Caco-2 (cell line): ENCODE measurements at regions not wholly inside any gene's neighbourhood (a gene's known extent, or its start where the extent isn't known, plus 50 kb on each side); places are given as distances from the start of the nearest gene placed in this dataset.

ENCODE experiments used
- BruUV-seq: library from RNA; stranded (reverse); fragments of 400-500 nt; replicated peaks from 2 replicates; lab custom pipeline; 2021; lab: Mats Ljungman, UMichigan
- CTCF ChIA-PET: fragments of 300-600 bp; sonication (Branson Sonifier 250); formaldehyde crosslinking; loops from one replicate; lab custom pipeline; 2022; ENCODE audit warnings: antibody characterized with exemption; lab: Charles Lee
- POLR2A ChIA-PET: fragments of 300-600 bp; sonication (Branson Sonifier 250); formaldehyde crosslinking; loops from one replicate; lab custom pipeline; 2022; ENCODE audit warnings: antibody characterized with exemption; lab: Charles Lee
- DNase-seq, 2 experiments: peaks; one replicate each; pipeline versions ENCODE4 v3.0.0 to v3.0.0-alpha.2; 2020 to 2022
- H3K27me3 ChIP-seq: replicated peaks from 2 replicates; pipeline ENCODE4 v1.6.0; 2011; ENCODE audit warnings: low read length; ENCODE audit not compliant: control insufficient read depth, insufficient read depth
- H3K36me3 ChIP-seq: 2 replicates; pipeline ENCODE4 v1.5.1; 2011; ENCODE audit warnings: low read length; ENCODE audit not compliant: control insufficient read depth, insufficient read depth
- H3K4me1 ChIP-seq: fragments of 250-450 bp; sonication (Bioruptor Pico); 2 replicates; pipeline ENCODE4 v1.5.1; 2020; ENCODE audit warnings: mild to moderate bottlenecking
- H3K4me3 ChIP-seq: 2 replicates; pipeline ENCODE4 v1.5.1; 2011; ENCODE audit warnings: low read depth, mild to moderate bottlenecking, control low read depth, low read length
- H3K9me3 ChIP-seq: fragments of 250-450 bp; sonication (Bioruptor Pico); 2 replicates; pipeline ENCODE4 v1.5.1; 2020; ENCODE audit warnings: mild to moderate bottlenecking, moderate library complexity
- H3K27ac Mint-ChIP-seq: one replicate; pipeline ENCODE4 v1.8.0; 2022; ENCODE audit warnings: mixed read lengths; ENCODE audit not compliant: unreplicated experiment
- H3K27me3 Mint-ChIP-seq: one replicate; pipeline ENCODE4 v1.8.0; 2022; ENCODE audit warnings: mixed read lengths; ENCODE audit not compliant: insufficient read depth, unreplicated experiment
- H3K36me3 Mint-ChIP-seq: one replicate; pipeline ENCODE4 v1.8.0; 2022; ENCODE audit warnings: mild to moderate bottlenecking, mixed read lengths; ENCODE audit not compliant: insufficient read depth, unreplicated experiment
- H3K4me1 Mint-ChIP-seq: one replicate; pipeline ENCODE4 v1.8.0; 2022; ENCODE audit warnings: low read depth, mixed read lengths; ENCODE audit not compliant: unreplicated experiment
- H3K4me3 Mint-ChIP-seq: one replicate; pipeline ENCODE4 v1.8.0; 2022; ENCODE audit warnings: mild to moderate bottlenecking, moderate library complexity, mixed read lengths; ENCODE audit not compliant: unreplicated experiment
- H3K9me3 Mint-ChIP-seq: one replicate; pipeline ENCODE4 v1.8.0; 2022; ENCODE audit warnings: mixed read lengths; ENCODE audit not compliant: unreplicated experiment
- intact Hi-C: fragments of 100-400 bp; cut with micrococcal nuclease; formaldehyde crosslinking; loops from one replicate; pipeline ENCODE4 v1.10.0; 2022; ENCODE audit not compliant: unreplicated experiment
- TF ChIP-seq, protein P1 (sequence below), 2 experiments: fragments of 200-600 bp in 1 of 2; IDR thresholded peaks; 1 replicate in 1 of 2; 2 replicates in 1 of 2; pipeline versions ENCODE4 v1.5.1 to v1.8.0; 2011 to 2022; ENCODE audit warnings: antibody characterized with exemption in 1 of 2, control low read depth in 1 of 2, inconsistent platforms in 1 of 2, low read depth in 1 of 2, low read length in 1 of 2, mild to moderate bottlenecking in 1 of 2, moderate library complexity in 1 of 2; ENCODE audit not compliant: insufficient read depth in 1 of 2, severe bottlenecking in 1 of 2, unreplicated experiment in 1 of 2

DNA sequence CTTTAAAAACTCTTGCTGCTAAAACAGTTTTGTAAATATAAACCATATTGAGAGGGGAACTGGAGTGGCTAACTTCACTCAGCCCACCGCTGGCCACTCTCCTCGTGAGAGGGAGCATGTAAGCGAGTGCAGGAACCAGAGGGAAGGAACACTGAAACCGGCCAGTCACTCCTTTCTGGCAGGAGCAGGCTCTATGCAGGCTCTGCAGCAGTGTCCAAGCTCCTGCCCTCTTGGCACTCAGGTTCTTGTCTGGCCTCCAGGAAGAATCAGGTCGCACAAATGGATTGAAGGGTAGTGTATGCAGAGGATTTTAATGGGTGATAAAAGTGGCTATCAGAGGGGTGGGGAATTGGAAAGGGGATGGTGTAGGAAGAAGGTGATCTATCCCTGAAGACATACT lies 157.7 kb downstream of the TMX3 start:
- POLR2A ChIA-PET = no interaction called here
- no TSS peak for BruUV-seq
- TF ChIP-seq, protein P1, sequence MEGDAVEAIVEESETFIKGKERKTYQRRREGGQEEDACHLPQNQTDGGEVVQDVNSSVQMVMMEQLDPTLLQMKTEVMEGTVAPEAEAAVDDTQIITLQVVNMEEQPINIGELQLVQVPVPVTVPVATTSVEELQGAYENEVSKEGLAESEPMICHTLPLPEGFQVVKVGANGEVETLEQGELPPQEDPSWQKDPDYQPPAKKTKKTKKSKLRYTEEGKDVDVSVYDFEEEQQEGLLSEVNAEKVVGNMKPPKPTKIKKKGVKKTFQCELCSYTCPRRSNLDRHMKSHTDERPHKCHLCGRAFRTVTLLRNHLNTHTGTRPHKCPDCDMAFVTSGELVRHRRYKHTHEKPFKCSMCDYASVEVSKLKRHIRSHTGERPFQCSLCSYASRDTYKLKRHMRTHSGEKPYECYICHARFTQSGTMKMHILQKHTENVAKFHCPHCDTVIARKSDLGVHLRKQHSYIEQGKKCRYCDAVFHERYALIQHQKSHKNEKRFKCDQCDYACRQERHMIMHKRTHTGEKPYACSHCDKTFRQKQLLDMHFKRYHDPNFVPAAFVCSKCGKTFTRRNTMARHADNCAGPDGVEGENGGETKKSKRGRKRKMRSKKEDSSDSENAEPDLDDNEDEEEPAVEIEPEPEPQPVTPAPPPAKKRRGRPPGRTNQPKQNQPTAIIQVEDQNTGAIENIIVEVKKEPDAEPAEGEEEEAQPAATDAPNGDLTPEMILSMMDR (IDR thresholded peaks at IDR 0.05; ENCODE audit: insufficient read depth in 1 of 2, low read depth in 1 of 2, low read length in 1 of 2, severe bottlenecking in 1 of 2, unreplicated experiment in 1 of 2) = no peak

DNA sequence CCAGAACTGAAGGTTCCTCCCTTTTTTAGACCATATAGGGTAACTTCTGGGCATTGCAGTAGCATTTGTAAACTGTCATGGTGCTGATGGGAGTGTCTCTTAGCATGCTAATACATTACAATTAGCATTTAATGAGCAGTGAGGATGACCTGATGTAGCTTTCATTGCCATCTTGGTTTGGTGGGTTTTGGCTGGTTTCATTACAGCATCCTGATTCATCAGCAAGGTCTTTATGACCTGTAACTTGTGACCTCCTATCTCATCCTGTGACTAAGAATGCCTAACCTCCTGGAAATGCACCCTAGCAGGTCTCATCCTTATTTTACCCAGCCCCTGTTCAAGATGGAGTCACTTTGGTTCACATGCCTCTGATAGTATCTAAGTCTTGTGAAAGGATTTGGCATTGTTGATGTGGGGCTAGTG lies 159.0 kb downstream of the TMX3 start:
- Mint-ChIP-seq H3K4me3 (no peak overlapping the region), H3K27ac (no peak overlapping the region), H3K4me1 (no peaks in the 10 kb centered on the region), H3K9me3 (no peaks in the 10 kb centered on the region), H3K27me3 (no peaks in the 10 kb centered on the region), H3K36me3 (no peaks in the 10 kb centered on the region)
- Histone ChIP-seq H3K9me3 (no peaks in the 10 kb centered on the region), H3K4me3 (no peak overlapping the region), H3K36me3 (no peaks in the 10 kb centered on the region), H3K27me3 (no peaks in the 10 kb centered on the region), H3K4me1 (no peaks in the 10 kb centered on the region)
- ChIA-PET CTCF (no interaction called here), POLR2A (no interaction called here)
- intact Hi-C loops = no loop called here
- DNase-seq = no peak
- BruUV-seq = no TSS peak
- TF ChIP-seq, protein P1 (IDR thresholded peaks at IDR 0.05; ENCODE audit: insufficient read depth in 1 of 2, low read depth in 1 of 2, low read length in 1 of 2, severe bottlenecking in 1 of 2, unreplicated experiment in 1 of 2) = no peak

More for the DNA sequence above, 157.7 kb downstream of the TMX3 start:
- H3K9me3 ChIP-seq = no peaks in the 10 kb centered on the region
- intact Hi-C loops = no loop called here
- Mint-ChIP-seq H3K27ac (no peak overlapping the region), H3K4me3 (no peak overlapping the region), H3K9me3 (no peaks in the 10 kb centered on the region), H3K36me3 (no peaks in the 10 kb centered on the region), H3K4me1 (no peaks in the 10 kb centered on the region), H3K27me3 (no peaks in the 10 kb centered on the region)
- CTCF ChIA-PET = no interaction called here
- H3K27me3 ChIP-seq = no peaks in the 10 kb centered on the region
- no peak overlapping the region for H3K4me3 ChIP-seq
- H3K4me1 ChIP-seq = no peaks in the 10 kb centered on the region
- no peak for DNase-seq
- no peaks in the 10 kb centered on the region for H3K36me3 ChIP-seq

DNA sequence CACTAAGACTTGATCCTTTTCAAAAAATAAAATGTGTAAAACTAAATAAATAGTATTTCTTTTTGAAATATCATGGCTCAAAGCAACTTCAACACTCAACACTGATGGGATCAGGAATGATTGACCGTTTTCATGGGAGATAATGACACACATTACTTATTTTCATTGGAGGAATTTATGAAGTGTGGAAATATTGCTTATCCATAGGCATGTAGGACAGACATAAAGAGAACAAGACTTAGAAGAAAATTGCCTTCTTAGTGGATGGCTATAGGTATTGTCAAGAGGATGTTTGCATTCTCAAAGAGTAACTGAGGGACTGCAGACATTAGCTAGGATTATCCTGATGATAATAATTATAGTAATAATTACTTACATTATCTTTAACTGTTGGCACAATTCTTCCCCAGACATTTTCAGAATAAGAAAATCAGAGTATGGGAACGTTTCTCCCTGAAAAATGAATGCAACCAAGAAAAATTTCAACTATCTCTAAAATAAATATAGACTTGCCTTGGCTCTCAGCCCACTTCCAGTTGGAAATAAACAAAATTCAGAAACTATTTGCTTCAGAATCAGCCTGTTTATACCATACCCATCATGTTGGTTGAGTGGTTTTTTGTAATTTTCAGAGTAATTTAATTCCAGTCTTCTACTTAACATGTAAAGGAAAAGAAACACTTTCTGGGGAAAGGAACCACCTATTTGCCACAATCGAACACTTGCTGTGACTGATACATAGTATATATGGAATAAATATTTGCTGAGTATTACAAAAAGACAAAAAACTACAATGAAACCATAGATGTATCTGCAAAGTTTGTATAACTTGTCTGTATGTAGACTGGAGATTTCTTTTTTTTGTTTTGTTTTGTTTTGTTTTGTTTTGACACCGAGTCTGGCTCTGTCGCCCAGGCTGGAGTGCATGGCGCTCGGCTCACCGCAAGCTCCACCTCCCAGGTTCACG lies 165.7 kb downstream of the TMX3 start:
- H3K9me3 ChIP-seq = no peaks in the 10 kb centered on the region
- ChIA-PET CTCF (no interaction called here), POLR2A (no interaction called here)
- DNase-seq = no peak
- H3K4me3 Mint-ChIP-seq = no peak overlapping the region
- no TSS peak for BruUV-seq
- H3K36me3 Mint-ChIP-seq = no peaks in the 10 kb centered on the region
- no peaks in the 10 kb centered on the region for H3K27me3 ChIP-seq
- no peak overlapping the region for H3K4me3 ChIP-seq
- no peaks in the 10 kb centered on the region for H3K27me3 Mint-ChIP-seq
- TF ChIP-seq, protein P1 (IDR thresholded peaks at IDR 0.05; ENCODE audit: insufficient read depth in 1 of 2, low read depth in 1 of 2, low read length in 1 of 2, severe bottlenecking in 1 of 2, unreplicated experiment in 1 of 2) = no peak
- H3K4me1 ChIP-seq = no peaks in the 10 kb centered on the region
- no peak overlapping the region for H3K27ac Mint-ChIP-seq
- no peaks in the 10 kb centered on the region for H3K9me3 Mint-ChIP-seq
- no peaks in the 10 kb centered on the region for H3K36me3 ChIP-seq
- intact Hi-C loops = no loop called here
- no peaks in the 10 kb centered on the region for H3K4me1 Mint-ChIP-seq
